Endothelial cell of umbilical vein (primary cell): ENCODE measurements at regions not wholly inside any gene's neighbourhood (a gene's known extent, or its start where the extent isn't known, plus 50 kb on each side); places are given as distances from the start of the nearest gene placed in this dataset.

Experiments used
- BruUV-seq: library from RNA; stranded (reverse); fragments of 400-500 nt; replicated peaks from 2 replicates; lab custom pipeline; 2021; lab: Mats Ljungman, UMichigan
- CTCF ChIA-PET: fragments of 300-600, 350-600 bp; sonication (Branson Sonifier 250); formaldehyde crosslinking; loops from one replicate; lab custom pipeline; 2021; ENCODE audit warnings: antibody characterized with exemption, inconsistent platforms; lab: Charles Lee
- POLR2A ChIA-PET: fragments of 300-600, 350-600 bp; sonication (Branson Sonifier 250); formaldehyde crosslinking; loops from one replicate; lab custom pipeline; 2021; ENCODE audit warnings: antibody characterized with exemption, inconsistent platforms; lab: Charles Lee
- DNase-seq: peaks from one replicate; pipeline ENCODE4 v3.0.0-alpha.2; 2011; ENCODE audit warnings: low read depth, low spot score
- FAIRE-seq: peaks from 2 replicates; lab custom pipeline; 2011; peaks lifted over from hg19 to GRCh38; lab: Jason Lieb, UNC
- H2AFZ ChIP-seq: 2 replicates; pipeline ENCODE4 v1.6.0; 2012; ENCODE audit warnings: low read depth, low read length, control low read depth, inconsistent platforms
- H3K27ac ChIP-seq: 2 replicates; pipeline ENCODE4 v1.5.1; 2011; ENCODE audit warnings: low read depth, mild to moderate bottlenecking, control low read depth, low read length, moderate library complexity; ENCODE audit not compliant: insufficient read depth
- H3K27me3 ChIP-seq, 2 experiments: 2 replicates each; pipeline versions ENCODE4 v1.6.0 to v1.6.1; 2011; ENCODE audit warnings: low read length in 2 of 2, mixed read lengths in 1 of 2; ENCODE audit not compliant: control insufficient read depth in 2 of 2, insufficient read depth in 2 of 2
- H3K36me3 ChIP-seq, 2 experiments: 2 replicates in 1 of 2; 3 replicates in 1 of 2; pipeline ENCODE4 v1.5.1; 2011; ENCODE audit warnings: low read length in 2 of 2, mild to moderate bottlenecking in 1 of 2, moderate library complexity in 1 of 2; ENCODE audit not compliant: control insufficient read depth in 2 of 2, insufficient read depth in 2 of 2; ENCODE audit errors: extremely low read depth in 1 of 2
- H3K4me1 ChIP-seq: 3 replicates; pipeline ENCODE4 v1.5.1; 2011; ENCODE audit warnings: mild to moderate bottlenecking, low read length; ENCODE audit not compliant: control insufficient read depth, insufficient read depth; ENCODE audit errors: extremely low read depth
- H3K4me2 ChIP-seq: 2 replicates; pipeline ENCODE4 v1.6.1; 2011; ENCODE audit warnings: low read length, control low read depth, mixed read lengths; ENCODE audit not compliant: insufficient read depth
- H3K4me3 ChIP-seq, 3 experiments: fragments of 200-600 bp in 1 of 3; sonication (generic), shearing (Covaris generic) in 1 of 3; replicated peaks in 1 of 3; 2 replicates each; pipeline ENCODE4 v1.5.1; 2011 to 2016; ENCODE audit warnings: control low read depth in 3 of 3, low read length in 3 of 3, mild to moderate bottlenecking in 2 of 3, inconsistent platforms in 1 of 3, low read depth in 1 of 3, moderate library complexity in 1 of 3; ENCODE audit not compliant: insufficient read depth in 1 of 3
- H3K79me2 ChIP-seq: 2 replicates; pipeline ENCODE4 v1.6.0; 2012; ENCODE audit warnings: low read length, inconsistent platforms; ENCODE audit not compliant: control insufficient read depth, insufficient read depth
- H3K9ac ChIP-seq: replicated peaks from 2 replicates; pipeline ENCODE3; 2011; ENCODE audit warnings: low read length, control low read depth; ENCODE audit not compliant: insufficient read depth; ENCODE audit errors: extremely low read depth
- H3K9me1 ChIP-seq: replicated peaks from 3 replicates; pipeline ENCODE4 v1.6.0; 2011; ENCODE audit warnings: mild to moderate bottlenecking, low read length; ENCODE audit not compliant: control insufficient read depth, insufficient read depth; ENCODE audit errors: extremely low read depth
- H3K9me3 ChIP-seq: replicated peaks from 2 replicates; pipeline ENCODE4 v1.5.1; 2012; ENCODE audit warnings: low read length, inconsistent platforms; ENCODE audit not compliant: control insufficient read depth, insufficient read depth
- H4K20me1 ChIP-seq: replicated peaks from 2 replicates; pipeline ENCODE3; 2011; ENCODE audit warnings: mild to moderate bottlenecking, low read length; ENCODE audit not compliant: control insufficient read depth, insufficient read depth; ENCODE audit errors: extremely low read depth
- CTCF ChIP-seq, 2 donors: IDR thresholded peaks; 1 replicate in 1 of 2; 2 replicates in 1 of 2; pipeline ENCODE4 v1.5.1; 2011; ENCODE audit warnings: low read length in 2 of 2, mild to moderate bottlenecking in 2 of 2, moderate library complexity in 2 of 2, control low read depth in 1 of 2, inconsistent platforms in 1 of 2, low read depth in 1 of 2; ENCODE audit not compliant: insufficient read depth in 1 of 2; ENCODE audit errors: extremely low read depth in 1 of 2
- EZH2 ChIP-seq: IDR thresholded peaks from 2 replicates; pipeline ENCODE4 v1.6.1; 2012; ENCODE audit warnings: borderline replicate concordance, low read depth, mild to moderate bottlenecking, moderate library complexity, low read length, inconsistent platforms; ENCODE audit not compliant: severe bottlenecking
- FOS ChIP-seq: IDR thresholded peaks from 2 replicates; pipeline ENCODE4 v1.6.1; 2011; ENCODE audit warnings: mild to moderate bottlenecking, low read length, moderate library complexity, borderline replicate concordance; ENCODE audit not compliant: insufficient read depth
- GATA2 ChIP-seq: IDR thresholded peaks from 2 replicates; pipeline ENCODE4 v1.7.0; 2011; ENCODE audit warnings: low read depth, mild to moderate bottlenecking, moderate library complexity, mixed read lengths, low read length; ENCODE audit not compliant: insufficient read length, insufficient read depth
- JUN ChIP-seq: IDR thresholded peaks from 2 replicates; pipeline ENCODE4 v1.6.1; 2011; ENCODE audit warnings: borderline replicate concordance, low read depth; ENCODE audit not compliant: insufficient read length, insufficient read depth
- MAX ChIP-seq: IDR thresholded peaks from 2 replicates; pipeline ENCODE4 v1.6.1; 2011; ENCODE audit not compliant: insufficient read depth, insufficient read length
- MYC ChIP-seq: IDR thresholded peaks from one replicate; pipeline ENCODE4 v1.6.1; 2011; ENCODE audit warnings: mild to moderate bottlenecking, low read depth, low read length
- POLR2A ChIP-seq: IDR thresholded peaks from 2 replicates; pipeline ENCODE4 v1.6.1; 2012; ENCODE audit warnings: low read depth, mild to moderate bottlenecking, control low read depth, low read length
- POLR2AphosphoS5 ChIP-seq: IDR thresholded peaks from 2 replicates; pipeline ENCODE4 v1.6.1; 2012; ENCODE audit warnings: low read depth, mild to moderate bottlenecking, control low read depth, low read length, moderate library complexity; ENCODE audit not compliant: insufficient read depth
- dilution Hi-C: fragments of 300-500 bp; cut with MboI; formaldehyde crosslinking; loops from one replicate; pipeline ENCODE4 v1.15.0; 2019; ENCODE audit warnings: low sequenced_read_pairs; ENCODE audit not compliant: extremely low pct_ligation_motif_present
- intact Hi-C: fragments of 100-400 bp; cut with micrococcal nuclease; formaldehyde crosslinking; loops from one replicate; pipeline ENCODE4 v1.10.0; 2022

GRCh38 chr13:67827992-67828391, 597.9 kb upstream of the PCDH9 start:
- FAIRE-seq (no peak), DNase-seq (no peak)
- Histone ChIP-seq H3K9me1 (no peaks in the 10 kb centered on the region), H3K4me2 (no peak overlapping the region), H4K20me1 (no peaks in the 10 kb centered on the region), H3K9ac (no peak overlapping the region), H3K27ac (no peak overlapping the region), H3K79me2 (no peaks in the 10 kb centered on the region), H3K9me3 (no peaks in the 10 kb centered on the region), H3K27me3 (no peaks in the 10 kb centered on the region), H2AFZ (no peak overlapping the region), H3K4me3 (no peak overlapping the region), H3K36me3 (no peaks in the 10 kb centered on the region), H3K4me1 (no peaks in the 10 kb centered on the region)
- intact Hi-C loops (no loop called here), dilution Hi-C loops (no loop called here)
- no TSS peak for BruUV-seq
- TF ChIP-seq JUN, result no peak
- no peak for TF ChIP-seq MAX
- TF ChIP-seq MYC, result no peak
- no peak for TF ChIP-seq FOS
- no peak for TF ChIP-seq POLR2AphosphoS5
- no peak for TF ChIP-seq GATA2
- TF ChIP-seq EZH2, result no peak
- no peak for TF ChIP-seq POLR2A
- TF ChIP-seq CTCF (IDR thresholded peaks at IDR 0.05; ENCODE audit: extremely low read depth in 1 of 2, insufficient read depth in 1 of 2, low read depth in 1 of 2, low read length in 2 of 2), result no peak
- ChIA-PET CTCF (no interaction called here), POLR2A (no interaction called here)
